Heart left ventricle (tissue), 13 donors: ENCODE measurements at regions not wholly inside any gene's neighbourhood (a gene's known extent, or its start where the extent isn't known, plus 50 kb on each side); places are given as distances from the start of the nearest gene placed in this dataset.

Experiments
- POLR2A ChIP-seq, 2 donors: fragments of 450-650 bp; IDR thresholded peaks; one replicate each; pipeline ENCODE4 v1.6.1; 2017; ENCODE audit warnings: antibody characterized with exemption in 2 of 2, mild to moderate bottlenecking in 2 of 2, moderate library complexity in 2 of 2
- TF ChIP-seq, protein P1 (sequence below), 12 donors: fragments of 200-600 bp; sonication (generic) in 4 of 12; IDR thresholded peaks; one replicate each; pipeline versions ENCODE4 v1.5.0 to v1.8.0; 2018 to 2022; ENCODE audit warnings: antibody characterized with exemption in 12 of 12, mild to moderate bottlenecking in 5 of 12
- donor health status: ischemic (EF 13 %, LVEDD 7.1; RV severe dilation, severe dysfunction).
- donor health status: DM: no; HTN: yes; CAD: no.
- donor health status: DM: no; HTN: no; CAD: no.
- donor health status: ischemic (EF 25% LVEDD 6.9; RV normal size, moderate dysfunction).
- donor health status: ischemic (EF 25% LVEDD 5.7; RV mildly dilated, moderate dysfunction).
- donor health status: ischemic (EF 35%, LVEDD 5.7; RV mildly dilated, moderate dysfunction).
- donor health status: nonischemic (EF 11% LVEDD 7.7; RV severe dilation, severe dysfunction).
- donor health status: DM: yes; HTN: yes; CAD: no.
- donor health status: PGD.
- donor health status: ischemic (EF 29% LVEDD 5.4; RV normal size, mild dysfunction).
- donor health status: nonischemic (EF 23%, LVEDD 6.1; RV moderate dilation, normal function).

DNA sequence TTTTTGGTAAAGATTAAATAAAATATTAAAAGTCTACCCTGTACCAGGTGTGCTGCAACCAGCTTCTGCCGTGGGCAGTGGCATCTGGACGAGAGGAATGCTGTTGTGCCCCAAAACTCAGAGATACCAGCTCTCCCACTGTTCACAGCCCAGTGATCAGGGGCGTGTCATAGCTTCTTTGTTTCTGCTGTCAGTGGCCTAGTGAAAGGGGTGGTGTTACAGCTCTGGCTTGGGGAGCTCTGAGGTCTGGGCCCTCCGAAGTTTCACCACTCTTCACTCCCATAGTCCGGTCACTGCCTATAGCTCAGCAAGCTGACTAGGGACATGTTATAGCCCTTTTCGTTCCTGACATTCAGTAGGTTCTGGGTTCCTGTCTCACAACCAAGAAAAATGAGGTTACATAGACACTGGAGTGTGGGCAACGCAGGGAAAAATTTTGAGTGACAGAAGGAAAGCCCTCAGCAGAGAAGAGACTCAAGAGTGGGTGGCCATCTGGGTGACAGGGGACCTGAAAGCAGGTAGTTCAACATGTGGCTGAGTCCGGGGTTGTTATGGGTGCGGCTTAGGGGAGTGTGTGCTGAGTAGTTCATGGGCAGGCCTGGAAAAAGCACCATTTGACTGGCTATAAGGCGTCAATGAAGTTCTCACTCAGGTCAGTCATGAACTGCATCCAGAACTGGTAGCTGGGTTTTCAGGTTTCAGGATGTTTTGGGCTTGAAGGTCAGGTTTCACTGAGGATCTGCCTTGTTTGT lies 1184.4 kb upstream of the PABPC4L start:
- TF ChIP-seq, protein P1, sequence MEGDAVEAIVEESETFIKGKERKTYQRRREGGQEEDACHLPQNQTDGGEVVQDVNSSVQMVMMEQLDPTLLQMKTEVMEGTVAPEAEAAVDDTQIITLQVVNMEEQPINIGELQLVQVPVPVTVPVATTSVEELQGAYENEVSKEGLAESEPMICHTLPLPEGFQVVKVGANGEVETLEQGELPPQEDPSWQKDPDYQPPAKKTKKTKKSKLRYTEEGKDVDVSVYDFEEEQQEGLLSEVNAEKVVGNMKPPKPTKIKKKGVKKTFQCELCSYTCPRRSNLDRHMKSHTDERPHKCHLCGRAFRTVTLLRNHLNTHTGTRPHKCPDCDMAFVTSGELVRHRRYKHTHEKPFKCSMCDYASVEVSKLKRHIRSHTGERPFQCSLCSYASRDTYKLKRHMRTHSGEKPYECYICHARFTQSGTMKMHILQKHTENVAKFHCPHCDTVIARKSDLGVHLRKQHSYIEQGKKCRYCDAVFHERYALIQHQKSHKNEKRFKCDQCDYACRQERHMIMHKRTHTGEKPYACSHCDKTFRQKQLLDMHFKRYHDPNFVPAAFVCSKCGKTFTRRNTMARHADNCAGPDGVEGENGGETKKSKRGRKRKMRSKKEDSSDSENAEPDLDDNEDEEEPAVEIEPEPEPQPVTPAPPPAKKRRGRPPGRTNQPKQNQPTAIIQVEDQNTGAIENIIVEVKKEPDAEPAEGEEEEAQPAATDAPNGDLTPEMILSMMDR (IDR thresholded peaks at IDR 0.05) = no peak
- no peak for TF ChIP-seq POLR2A (IDR thresholded peaks at IDR 0.05)
